Tibial nerve (tissue), 4 donors: ENCODE measurements at regions not wholly inside any gene's neighbourhood (a gene's known extent, or its start where the extent isn't known, plus 50 kb on each side); places are given as distances from the start of the nearest gene placed in this dataset.

Experiments
- EP300 ChIP-seq, 2 donors: sonication (generic); formaldehyde crosslinking; IDR thresholded peaks; one replicate each; pipeline ENCODE4 v1.6.1; 2017; ENCODE audit warnings: antibody characterized with exemption in 2 of 2, mild to moderate bottlenecking in 1 of 2
- TF ChIP-seq, protein P1 (sequence below), 5 experiments: fragments of 200-600 bp in 3 of 5; fragments of 450-650 bp in 2 of 5; sonication (generic) in 3 of 5; IDR thresholded peaks; one replicate each; pipeline ENCODE4 v1.5.1; 2016 to 2019; ENCODE audit warnings: antibody characterized with exemption in 5 of 5, mild to moderate bottlenecking in 3 of 5, moderate library complexity in 2 of 5

GRCh38 chr16:62974424-62974823 is 938.2 kb upstream of the CDH8 start:
- no peak for TF ChIP-seq EP300 (IDR thresholded peaks at IDR 0.05)
- TF ChIP-seq, protein P1, sequence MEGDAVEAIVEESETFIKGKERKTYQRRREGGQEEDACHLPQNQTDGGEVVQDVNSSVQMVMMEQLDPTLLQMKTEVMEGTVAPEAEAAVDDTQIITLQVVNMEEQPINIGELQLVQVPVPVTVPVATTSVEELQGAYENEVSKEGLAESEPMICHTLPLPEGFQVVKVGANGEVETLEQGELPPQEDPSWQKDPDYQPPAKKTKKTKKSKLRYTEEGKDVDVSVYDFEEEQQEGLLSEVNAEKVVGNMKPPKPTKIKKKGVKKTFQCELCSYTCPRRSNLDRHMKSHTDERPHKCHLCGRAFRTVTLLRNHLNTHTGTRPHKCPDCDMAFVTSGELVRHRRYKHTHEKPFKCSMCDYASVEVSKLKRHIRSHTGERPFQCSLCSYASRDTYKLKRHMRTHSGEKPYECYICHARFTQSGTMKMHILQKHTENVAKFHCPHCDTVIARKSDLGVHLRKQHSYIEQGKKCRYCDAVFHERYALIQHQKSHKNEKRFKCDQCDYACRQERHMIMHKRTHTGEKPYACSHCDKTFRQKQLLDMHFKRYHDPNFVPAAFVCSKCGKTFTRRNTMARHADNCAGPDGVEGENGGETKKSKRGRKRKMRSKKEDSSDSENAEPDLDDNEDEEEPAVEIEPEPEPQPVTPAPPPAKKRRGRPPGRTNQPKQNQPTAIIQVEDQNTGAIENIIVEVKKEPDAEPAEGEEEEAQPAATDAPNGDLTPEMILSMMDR (IDR thresholded peaks at IDR 0.05), result no peak
